LNCaP clone FGC (cell line): ENCODE measurements at regions not wholly inside any gene's neighbourhood (a gene's known extent, or its start where the extent isn't known, plus 50 kb on each side); places are given as distances from the start of the nearest gene placed in this dataset.

Experiments used
- DNase-seq: peaks from one replicate; pipeline ENCODE4 v3.0.0-alpha.2; 2011; ENCODE audit warnings: low read depth
- H3K4me3 ChIP-seq: 2 replicates; pipeline ENCODE4 v1.5.1; 2011; ENCODE audit warnings: mild to moderate bottlenecking, low read depth, low read length, control low read depth
- TF ChIP-seq, protein P1 (sequence below): IDR thresholded peaks from 2 replicates; pipeline ENCODE4 v1.5.1; 2012; ENCODE audit warnings: mild to moderate bottlenecking; ENCODE audit not compliant: control insufficient read depth, insufficient read depth; ENCODE audit errors: extremely low read depth

- no peak for DNase-seq
- no peak overlapping the region for H3K4me3 ChIP-seq
- TF ChIP-seq, protein P1, sequence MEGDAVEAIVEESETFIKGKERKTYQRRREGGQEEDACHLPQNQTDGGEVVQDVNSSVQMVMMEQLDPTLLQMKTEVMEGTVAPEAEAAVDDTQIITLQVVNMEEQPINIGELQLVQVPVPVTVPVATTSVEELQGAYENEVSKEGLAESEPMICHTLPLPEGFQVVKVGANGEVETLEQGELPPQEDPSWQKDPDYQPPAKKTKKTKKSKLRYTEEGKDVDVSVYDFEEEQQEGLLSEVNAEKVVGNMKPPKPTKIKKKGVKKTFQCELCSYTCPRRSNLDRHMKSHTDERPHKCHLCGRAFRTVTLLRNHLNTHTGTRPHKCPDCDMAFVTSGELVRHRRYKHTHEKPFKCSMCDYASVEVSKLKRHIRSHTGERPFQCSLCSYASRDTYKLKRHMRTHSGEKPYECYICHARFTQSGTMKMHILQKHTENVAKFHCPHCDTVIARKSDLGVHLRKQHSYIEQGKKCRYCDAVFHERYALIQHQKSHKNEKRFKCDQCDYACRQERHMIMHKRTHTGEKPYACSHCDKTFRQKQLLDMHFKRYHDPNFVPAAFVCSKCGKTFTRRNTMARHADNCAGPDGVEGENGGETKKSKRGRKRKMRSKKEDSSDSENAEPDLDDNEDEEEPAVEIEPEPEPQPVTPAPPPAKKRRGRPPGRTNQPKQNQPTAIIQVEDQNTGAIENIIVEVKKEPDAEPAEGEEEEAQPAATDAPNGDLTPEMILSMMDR = no peak
Measured at GRCh38 chr22:23397613-23398567, 182.2 kb downstream of the IGLL1 start.

GRCh38 chr22:23397008-23397612 lies 183.0 kb downstream of the IGLL1 start:
- no peak overlapping the region for H3K4me3 ChIP-seq
- TF ChIP-seq, protein P1 = no peak
- DNase-seq = no peak

DNA sequence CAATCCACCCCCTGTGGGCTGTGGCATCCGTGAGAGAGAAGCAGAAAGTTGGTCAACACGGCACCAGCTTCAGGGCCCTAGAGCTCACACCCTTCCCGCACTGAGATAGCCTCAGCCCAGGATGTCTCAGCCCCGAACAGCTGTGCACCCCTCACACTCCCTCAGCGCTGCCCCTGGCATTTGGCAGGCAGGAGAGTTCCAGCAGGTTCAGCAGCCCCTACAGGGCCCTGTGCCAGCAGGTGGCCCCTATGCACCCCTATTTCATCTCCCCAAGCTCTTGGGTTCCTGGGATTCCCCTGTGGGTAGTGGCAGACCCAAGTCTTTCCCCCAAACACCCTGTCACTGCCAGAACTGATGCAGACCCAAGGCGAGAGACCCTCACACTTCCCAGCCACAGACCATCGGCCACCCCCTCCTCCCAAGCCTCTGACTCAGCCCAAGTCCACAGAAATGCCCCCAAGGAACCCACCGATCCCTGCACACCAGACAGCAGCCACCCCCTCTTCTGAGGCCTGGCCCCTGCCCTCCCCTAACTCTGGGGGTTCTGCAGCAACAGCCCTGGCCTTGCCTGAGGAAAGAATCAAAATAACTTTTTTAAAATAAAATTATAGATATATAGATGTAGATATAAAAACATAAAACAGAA lies 183.6 kb downstream of the IGLL1 start:
- TF ChIP-seq, protein P1 = no peak
- no peak overlapping the region for H3K4me3 ChIP-seq
- no peak for DNase-seq

- DNase-seq = no peak
- TF ChIP-seq, protein P1 = no peak
Measured at GRCh38 chr22:23395530-23396361, 184.3 kb downstream of the IGLL1 start.

DNA sequence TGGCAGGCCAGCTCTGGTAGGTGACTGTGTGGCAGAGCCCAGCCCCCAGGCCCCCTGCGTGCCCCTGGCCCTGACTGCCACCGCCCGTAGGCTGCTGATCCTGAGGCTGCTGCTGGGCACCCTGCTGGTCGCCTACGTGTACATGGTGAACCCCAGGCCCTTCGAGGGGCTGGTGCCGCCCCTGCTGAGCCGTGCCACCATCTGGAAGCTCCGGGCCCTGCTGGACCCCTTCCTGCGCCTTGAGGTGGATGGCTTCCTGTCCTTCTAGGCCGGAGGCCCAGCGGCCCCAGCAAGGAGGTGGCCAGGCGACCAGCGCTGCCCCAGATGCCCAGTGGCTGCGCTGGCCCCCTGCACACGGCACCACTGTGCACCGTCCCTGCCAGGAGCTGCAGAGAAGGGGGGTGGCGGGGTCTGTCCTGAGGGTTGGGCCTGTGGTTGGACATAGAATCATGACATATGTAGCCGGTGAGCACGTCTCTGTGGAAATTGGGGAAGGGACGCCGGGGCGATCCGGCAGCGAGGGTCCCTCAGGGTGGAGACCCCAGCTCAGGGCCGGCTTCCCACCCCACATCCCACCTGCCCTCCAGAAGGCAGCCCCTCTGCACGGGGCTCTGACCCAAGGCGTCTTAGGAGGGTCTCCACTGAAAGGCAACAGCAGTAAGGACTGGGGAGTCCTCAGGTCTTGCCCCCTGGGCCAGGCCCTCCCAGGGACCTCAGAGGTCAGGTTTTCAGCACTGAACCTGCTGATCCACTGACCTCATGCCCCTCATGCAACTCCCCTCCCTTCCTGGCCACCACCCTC lies 185.4 kb downstream of the IGLL1 start:
- DNase-seq = no peak

More at GRCh38 chr22:23395530-23396361, 184.3 kb downstream of the IGLL1 start:
- no peak overlapping the region for H3K4me3 ChIP-seq

More for the DNA sequence above, 185.4 kb downstream of the IGLL1 start:
- H3K4me3 ChIP-seq = no peak overlapping the region
- TF ChIP-seq, protein P1 = no peak
